IMR-90 (cell line): ENCODE measurements at regions not wholly inside any gene's neighbourhood (a gene's known extent, or its start where the extent isn't known, plus 50 kb on each side); places are given as distances from the start of the nearest gene placed in this dataset.

Experiments used
- ATAC-seq: fragments of 200-7000 bp; cut with Tn5 transposase; 2 replicates; pipeline ENCODE4 v1.9.1; 2020; ENCODE audit warnings: low read depth, mild to moderate bottlenecking, moderate library complexity
- BruUV-seq: library from RNA; stranded (reverse); fragments of 400-500 nt; replicated peaks from 2 replicates; lab custom pipeline; 2021; lab: Mats Ljungman, UMichigan
- CTCF ChIA-PET: fragments of 300-600 bp; formaldehyde crosslinking; extraction: SDS; loops from one replicate; lab custom pipeline; 2021; ENCODE audit warnings: antibody characterized with exemption; lab: Yijun Ruan, JAX
- POLR2A ChIA-PET: fragments of 300-600 bp; sonication (Branson Sonifier 250); formaldehyde crosslinking; loops from one replicate; lab custom pipeline; 2022; ENCODE audit warnings: antibody characterized with exemption; ENCODE audit not compliant: unreplicated experiment; lab: Charles Lee
- DNase-seq: peaks from one replicate; pipeline ENCODE4 v3.0.0; 2013
- H2AFZ ChIP-seq: replicated peaks from 2 replicates; pipeline ENCODE3; 2013; ENCODE audit warnings: low read length, mild to moderate bottlenecking; ENCODE audit not compliant: poor library complexity
- H2AK5ac ChIP-seq: 2 replicates; pipeline ENCODE4 v1.6.1; 2013; ENCODE audit warnings: low read depth, low read length, inconsistent platforms
- H2AK9ac ChIP-seq: replicated peaks from 2 replicates; pipeline ENCODE3; 2013; ENCODE audit warnings: mild to moderate bottlenecking, low read depth, low read length, moderate library complexity; ENCODE audit not compliant: poor library complexity
- H2BK120ac ChIP-seq: 2 replicates; pipeline ENCODE4 v1.6.1; 2013; ENCODE audit warnings: low read depth, low read length, inconsistent platforms
- H2BK15ac ChIP-seq: 3 replicates; pipeline ENCODE4 v1.6.1; 2013; ENCODE audit warnings: low read depth, low read length, inconsistent platforms
- H2BK20ac ChIP-seq: 2 replicates; pipeline ENCODE4 v1.6.1; 2013; ENCODE audit warnings: low read depth, mild to moderate bottlenecking, inconsistent platforms, low read length, moderate library complexity
- H2BK5ac ChIP-seq: 2 replicates; pipeline ENCODE4 v1.6.1; 2013; ENCODE audit warnings: mild to moderate bottlenecking, low read depth, low read length, inconsistent platforms; ENCODE audit not compliant: poor library complexity, severe bottlenecking
- H3K14ac ChIP-seq: replicated peaks from 2 replicates; pipeline ENCODE4 v1.6.1; 2013; ENCODE audit warnings: low read depth, low read length, inconsistent platforms
- H3K18ac ChIP-seq: 2 replicates; pipeline ENCODE4 v1.6.1; 2013; ENCODE audit warnings: low read depth, low read length, control low read depth
- H3K23ac ChIP-seq: 2 replicates; pipeline ENCODE4 v1.6.1; 2013; ENCODE audit warnings: low read depth, low read length, inconsistent platforms
- H3K27ac ChIP-seq: 2 replicates; pipeline ENCODE4 v1.5.1; 2013; ENCODE audit warnings: mild to moderate bottlenecking, control low read depth, low read length; ENCODE audit not compliant: insufficient read depth
- H3K27me3 ChIP-seq: 2 replicates; pipeline ENCODE4 v1.6.1; 2013; ENCODE audit warnings: low read length; ENCODE audit not compliant: control insufficient read depth, insufficient read depth
- H3K36me3 ChIP-seq: 2 replicates; pipeline ENCODE4 v1.6.1; 2013; ENCODE audit warnings: low read length, mixed read lengths; ENCODE audit not compliant: control insufficient read depth, insufficient read depth
- H3K4ac ChIP-seq: 2 replicates; pipeline ENCODE4 v1.6.1; 2013; ENCODE audit warnings: low read depth, low read length, inconsistent platforms
- H3K4me1 ChIP-seq: 2 replicates; pipeline ENCODE4 v1.6.1; 2013; ENCODE audit warnings: low read length, mixed read lengths; ENCODE audit not compliant: control insufficient read depth, insufficient read depth
- H3K4me2 ChIP-seq: 2 replicates; pipeline ENCODE4 v1.6.1; 2013; ENCODE audit warnings: low read depth, mild to moderate bottlenecking, control low read depth, low read length, moderate library complexity
- H3K4me3 ChIP-seq: 2 replicates; pipeline ENCODE4 v1.5.1; 2013; ENCODE audit warnings: low read depth, mild to moderate bottlenecking, control low read depth, low read length, moderate library complexity; ENCODE audit not compliant: insufficient read depth
- H3K56ac ChIP-seq: 2 replicates; pipeline ENCODE4 v1.6.1; 2013; ENCODE audit warnings: low read length, inconsistent platforms; ENCODE audit not compliant: insufficient read depth; ENCODE audit errors: extremely low read depth
- H3K79me1 ChIP-seq, 2 experiments: 2 replicates each; pipeline ENCODE4 v1.6.1; 2013; ENCODE audit warnings: low read length in 2 of 2, inconsistent platforms in 1 of 2, low read depth in 1 of 2
- H3K9ac ChIP-seq: 2 replicates; pipeline ENCODE4 v1.6.1; 2013; ENCODE audit warnings: low read depth, low read length, control low read depth
- H3K9me1 ChIP-seq: 2 replicates; pipeline ENCODE4 v1.6.1; 2013; ENCODE audit warnings: low read length, inconsistent platforms; ENCODE audit not compliant: insufficient read depth
- H3K9me3 ChIP-seq: 2 replicates; pipeline ENCODE4 v1.6.1; 2013; ENCODE audit warnings: low read length; ENCODE audit not compliant: control insufficient read depth, insufficient read depth
- H4K20me1 ChIP-seq: 2 replicates; pipeline ENCODE4 v1.6.1; 2013; ENCODE audit warnings: low read length, inconsistent platforms; ENCODE audit not compliant: insufficient read depth
- H4K5ac ChIP-seq: 2 replicates; pipeline ENCODE4 v1.6.1; 2013; ENCODE audit warnings: mild to moderate bottlenecking, low read depth, low read length, control low read depth
- H4K8ac ChIP-seq, 2 experiments: 2 replicates each; pipeline ENCODE4 v1.6.1; 2013; ENCODE audit warnings: low read depth in 2 of 2, low read length in 2 of 2, control low read depth in 1 of 2, inconsistent platforms in 1 of 2
- H4K91ac ChIP-seq: 2 replicates; pipeline ENCODE4 v1.6.1; 2013; ENCODE audit warnings: low read depth, low read length, inconsistent platforms; ENCODE audit not compliant: insufficient read depth
- BHLHE40 ChIP-seq: fragments of 150-350 bp; IDR thresholded peaks from 2 replicates; pipeline ENCODE4 v1.6.1; 2016; ENCODE audit warnings: mild to moderate bottlenecking, low read depth, low read length
- CEBPB ChIP-seq: IDR thresholded peaks from 2 replicates; pipeline ENCODE4 v1.6.1; 2012; ENCODE audit warnings: low read depth, low read length, improper control_type of control experiment
- CHD1 ChIP-seq: IDR thresholded peaks from 2 replicates; pipeline ENCODE4 v1.6.1; 2012; ENCODE audit warnings: low read depth, low read length, improper control_type of control experiment
- CTCF ChIP-seq: conservative IDR thresholded peaks from 2 replicates; pipeline ENCODE4 v1.5.1; 2012; ENCODE audit warnings: mild to moderate bottlenecking, low read depth, low read length, improper control_type of control experiment
- ELK1 ChIP-seq: fragments of 150-350 bp; IDR thresholded peaks from 2 replicates; pipeline ENCODE4 v1.6.1; 2016; ENCODE audit warnings: low read depth, mild to moderate bottlenecking, low read length, moderate library complexity, borderline replicate concordance
- FOS ChIP-seq: fragments of 150-350 bp; IDR thresholded peaks from 2 replicates; pipeline ENCODE4 v1.6.1; 2016; ENCODE audit warnings: low read depth, low read length
- MAFK ChIP-seq: IDR thresholded peaks from 2 replicates; pipeline ENCODE4 v1.6.1; 2012; ENCODE audit warnings: low read depth, low read length, improper control_type of control experiment
- MAZ ChIP-seq: IDR thresholded peaks from 2 replicates; pipeline ENCODE4 v1.6.1; 2012; ENCODE audit warnings: low read depth, mild to moderate bottlenecking, low read length, improper control_type of control experiment, moderate library complexity, borderline replicate concordance
- MXI1 ChIP-seq: IDR thresholded peaks from 2 replicates; pipeline ENCODE4 v1.6.1; 2012; ENCODE audit warnings: low read depth, mild to moderate bottlenecking, low read length, moderate library complexity, borderline replicate concordance
- NFE2L2 ChIP-seq: fragments of 150-350 bp; IDR thresholded peaks from 2 replicates; pipeline ENCODE4 v1.6.1; 2016; ENCODE audit warnings: low read depth, mild to moderate bottlenecking, low read length
- POLR2A ChIP-seq: IDR thresholded peaks from 2 replicates; pipeline ENCODE4 v1.6.1; 2012; ENCODE audit warnings: mild to moderate bottlenecking, low read depth, low read length
- RAD21 ChIP-seq: IDR thresholded peaks from 2 replicates; pipeline ENCODE4 v1.6.1; 2012; ENCODE audit warnings: low read length, improper control_type of control experiment
- RCOR1 ChIP-seq: IDR thresholded peaks from 2 replicates; pipeline ENCODE4 v1.6.1; 2012; ENCODE audit warnings: mild to moderate bottlenecking, low read length, improper control_type of control experiment; ENCODE audit not compliant: insufficient replicate concordance
- RFX5 ChIP-seq: IDR thresholded peaks from 2 replicates; pipeline ENCODE4 v1.8.0; 2012; ENCODE audit warnings: low read depth, mild to moderate bottlenecking, low read length, moderate library complexity
- SMC3 ChIP-seq: fragments of 150-350 bp; IDR thresholded peaks from 2 replicates; pipeline ENCODE4 v1.6.1; 2016; ENCODE audit warnings: low read depth, mild to moderate bottlenecking, antibody characterized with exemption, low read length, moderate library complexity
- USF2 ChIP-seq: fragments of 150-350 bp; IDR thresholded peaks from 2 replicates; pipeline ENCODE4 v1.6.1; 2017; ENCODE audit warnings: mild to moderate bottlenecking, antibody characterized with exemption, low read length, low read depth
- WGBS, 2 experiments: methylation state at CpG; one replicate each; pipeline versions ENCODE4 v1.1.5 to v1.1.7; 2013; ENCODE audit warnings: missing lambda C conversion rate in 2 of 2; ENCODE audit not compliant: insufficient read length in 1 of 2; ENCODE audit errors: extremely low coverage in 2 of 2; 5-methylcytosine and 5-hydroxymethylcytosine counted together
- dilution Hi-C: fragments of 300-500 bp; cut with HindIII; formaldehyde crosslinking; loops from one replicate; pipeline ENCODE4 v1.14.3; 2018; ENCODE audit warnings: low sequenced_read_pairs; ENCODE audit not compliant: unreplicated experiment
- in situ Hi-C: fragments of 300-500 bp; cut with MboI; formaldehyde crosslinking; loops from 3 replicates; pipeline ENCODE4 v1.14.3; 2019; ENCODE audit warnings: low sequenced_read_pairs, inconsistent platforms, mixed read lengths
- intact Hi-C: fragments of 100-400 bp; cut with micrococcal nuclease; formaldehyde crosslinking; loops from 2 replicates; pipeline ENCODE4 v1.10.0; 2022

GRCh38 chr21:20545454-20545853, 452.8 kb upstream of the NCAM2 start:
- H3K9me1 ChIP-seq, result no peaks in the 10 kb centered on the region
- no peak overlapping the region for H3K9ac ChIP-seq
- intact Hi-C loops, result no loop called here

More at GRCh38 chr21:20545454-20545853, 452.8 kb upstream of the NCAM2 start:
- POLR2A ChIA-PET, result no interaction called here
- H3K27me3 ChIP-seq, result no peaks in the 10 kb centered on the region
- no peak overlapping the region for H3K56ac ChIP-seq
- H4K5ac ChIP-seq, result no peak overlapping the region
- no peak overlapping the region for H3K23ac ChIP-seq
- no peak overlapping the region for H3K4me3 ChIP-seq
- H3K79me1 ChIP-seq, result no peaks in the 10 kb centered on the region
- no peak overlapping the region for H2BK15ac ChIP-seq
- no peaks in the 10 kb centered on the region for H3K4me1 ChIP-seq
- no peak overlapping the region for H4K91ac ChIP-seq
- H2BK5ac ChIP-seq, result no peak overlapping the region
- no TSS peak for BruUV-seq
- no peaks in the 10 kb centered on the region for H4K20me1 ChIP-seq
- TF ChIP-seq CEBPB (no peak), RCOR1 (no peak), NFE2L2 (no peak), BHLHE40 (no peak), RFX5 (no peak), POLR2A (no peak), MAFK (no peak), CHD1 (no peak), ELK1 (no peak), USF2 (no peak), MXI1 (no peak), RAD21 (no peak), MAZ (no peak), SMC3 (no peak), CTCF (no peak), FOS (no peak)
- no peak overlapping the region for H3K27ac ChIP-seq
- no peaks in the 10 kb centered on the region for H3K36me3 ChIP-seq
- H3K9me3 ChIP-seq, result peaks cover 5% of the 10 kb centered on the region; the same call in 1 of the 2 replicates
- H2BK20ac ChIP-seq, result no peak overlapping the region
- no peak overlapping the region for H4K8ac ChIP-seq
- no peak overlapping the region for H3K14ac ChIP-seq
- H2AFZ ChIP-seq, result no peak overlapping the region
- no peak overlapping the region for H3K4me2 ChIP-seq
- no peak overlapping the region for H2AK9ac ChIP-seq
- CTCF ChIA-PET, result no interaction called here
- H2AK5ac ChIP-seq, result no peak overlapping the region
- in situ Hi-C loops (no loop called here), dilution Hi-C loops (no loop called here)
- DNase-seq, result no peak
- no peak for ATAC-seq
- no peak overlapping the region for H3K4ac ChIP-seq
- no peak overlapping the region for H3K18ac ChIP-seq
- WGBS, 2 experiments, result 87% methylated on average over 4 of the region's 10 CpGs; no CpG with 5 or more reads in 1 of the 2 experiments
- H2BK120ac ChIP-seq, result no peak overlapping the region
